Endothelial cell of umbilical vein (primary cell): ENCODE measurements at regions not wholly inside any gene's neighbourhood (a gene's known extent, or its start where the extent isn't known, plus 50 kb on each side); places are given as distances from the start of the nearest gene placed in this dataset.
"Not testable (repeated sequence)": the region's sequence is repeated elsewhere in the genome, so short reads cannot be mapped to it uniquely, and the experiment has no call there.

Source experiments
- BruUV-seq: library from RNA; stranded (reverse); fragments of 400-500 nt; replicated peaks from 2 replicates; lab custom pipeline; 2021; lab: Mats Ljungman, UMichigan
- CTCF ChIA-PET: fragments of 300-600, 350-600 bp; sonication (Branson Sonifier 250); formaldehyde crosslinking; loops from one replicate; lab custom pipeline; 2021; ENCODE audit warnings: antibody characterized with exemption, inconsistent platforms; lab: Charles Lee
- POLR2A ChIA-PET: fragments of 300-600, 350-600 bp; sonication (Branson Sonifier 250); formaldehyde crosslinking; loops from one replicate; lab custom pipeline; 2021; ENCODE audit warnings: antibody characterized with exemption, inconsistent platforms; lab: Charles Lee
- DNase-seq: peaks from one replicate; pipeline ENCODE4 v3.0.0-alpha.2; 2011; ENCODE audit warnings: low read depth, low spot score
- FAIRE-seq: peaks from 2 replicates; lab custom pipeline; 2011; peaks lifted over from hg19 to GRCh38; lab: Jason Lieb, UNC
- H2AFZ ChIP-seq: 2 replicates; pipeline ENCODE4 v1.6.0; 2012; ENCODE audit warnings: low read depth, low read length, control low read depth, inconsistent platforms
- H3K27ac ChIP-seq: 2 replicates; pipeline ENCODE4 v1.5.1; 2011; ENCODE audit warnings: low read depth, mild to moderate bottlenecking, control low read depth, low read length, moderate library complexity; ENCODE audit not compliant: insufficient read depth
- H3K27me3 ChIP-seq, 2 experiments: 2 replicates each; pipeline versions ENCODE4 v1.6.0 to v1.6.1; 2011; ENCODE audit warnings: low read length in 2 of 2, mixed read lengths in 1 of 2; ENCODE audit not compliant: control insufficient read depth in 2 of 2, insufficient read depth in 2 of 2
- H3K36me3 ChIP-seq, 2 experiments: 2 replicates in 1 of 2; 3 replicates in 1 of 2; pipeline ENCODE4 v1.5.1; 2011; ENCODE audit warnings: low read length in 2 of 2, mild to moderate bottlenecking in 1 of 2, moderate library complexity in 1 of 2; ENCODE audit not compliant: control insufficient read depth in 2 of 2, insufficient read depth in 2 of 2; ENCODE audit errors: extremely low read depth in 1 of 2
- H3K4me1 ChIP-seq: 3 replicates; pipeline ENCODE4 v1.5.1; 2011; ENCODE audit warnings: mild to moderate bottlenecking, low read length; ENCODE audit not compliant: control insufficient read depth, insufficient read depth; ENCODE audit errors: extremely low read depth
- H3K4me2 ChIP-seq: 2 replicates; pipeline ENCODE4 v1.6.1; 2011; ENCODE audit warnings: low read length, control low read depth, mixed read lengths; ENCODE audit not compliant: insufficient read depth
- H3K4me3 ChIP-seq, 3 experiments: fragments of 200-600 bp in 1 of 3; sonication (generic), shearing (Covaris generic) in 1 of 3; replicated peaks in 1 of 3; 2 replicates each; pipeline ENCODE4 v1.5.1; 2011 to 2016; ENCODE audit warnings: control low read depth in 3 of 3, low read length in 3 of 3, mild to moderate bottlenecking in 2 of 3, inconsistent platforms in 1 of 3, low read depth in 1 of 3, moderate library complexity in 1 of 3; ENCODE audit not compliant: insufficient read depth in 1 of 3
- H3K79me2 ChIP-seq: 2 replicates; pipeline ENCODE4 v1.6.0; 2012; ENCODE audit warnings: low read length, inconsistent platforms; ENCODE audit not compliant: control insufficient read depth, insufficient read depth
- H3K9ac ChIP-seq: replicated peaks from 2 replicates; pipeline ENCODE3; 2011; ENCODE audit warnings: low read length, control low read depth; ENCODE audit not compliant: insufficient read depth; ENCODE audit errors: extremely low read depth
- H3K9me1 ChIP-seq: replicated peaks from 3 replicates; pipeline ENCODE4 v1.6.0; 2011; ENCODE audit warnings: mild to moderate bottlenecking, low read length; ENCODE audit not compliant: control insufficient read depth, insufficient read depth; ENCODE audit errors: extremely low read depth
- H3K9me3 ChIP-seq: replicated peaks from 2 replicates; pipeline ENCODE4 v1.5.1; 2012; ENCODE audit warnings: low read length, inconsistent platforms; ENCODE audit not compliant: control insufficient read depth, insufficient read depth
- H4K20me1 ChIP-seq: replicated peaks from 2 replicates; pipeline ENCODE3; 2011; ENCODE audit warnings: mild to moderate bottlenecking, low read length; ENCODE audit not compliant: control insufficient read depth, insufficient read depth; ENCODE audit errors: extremely low read depth
- EZH2 ChIP-seq: IDR thresholded peaks from 2 replicates; pipeline ENCODE4 v1.6.1; 2012; ENCODE audit warnings: borderline replicate concordance, low read depth, mild to moderate bottlenecking, moderate library complexity, low read length, inconsistent platforms; ENCODE audit not compliant: severe bottlenecking
- FOS ChIP-seq: IDR thresholded peaks from 2 replicates; pipeline ENCODE4 v1.6.1; 2011; ENCODE audit warnings: mild to moderate bottlenecking, low read length, moderate library complexity, borderline replicate concordance; ENCODE audit not compliant: insufficient read depth
- GATA2 ChIP-seq: IDR thresholded peaks from 2 replicates; pipeline ENCODE4 v1.7.0; 2011; ENCODE audit warnings: low read depth, mild to moderate bottlenecking, moderate library complexity, mixed read lengths, low read length; ENCODE audit not compliant: insufficient read length, insufficient read depth
- JUN ChIP-seq: IDR thresholded peaks from 2 replicates; pipeline ENCODE4 v1.6.1; 2011; ENCODE audit warnings: borderline replicate concordance, low read depth; ENCODE audit not compliant: insufficient read length, insufficient read depth
- MYC ChIP-seq: IDR thresholded peaks from one replicate; pipeline ENCODE4 v1.6.1; 2011; ENCODE audit warnings: mild to moderate bottlenecking, low read depth, low read length
- POLR2A ChIP-seq: IDR thresholded peaks from 2 replicates; pipeline ENCODE4 v1.6.1; 2012; ENCODE audit warnings: low read depth, mild to moderate bottlenecking, control low read depth, low read length
- POLR2AphosphoS5 ChIP-seq: IDR thresholded peaks from 2 replicates; pipeline ENCODE4 v1.6.1; 2012; ENCODE audit warnings: low read depth, mild to moderate bottlenecking, control low read depth, low read length, moderate library complexity; ENCODE audit not compliant: insufficient read depth
- dilution Hi-C: fragments of 300-500 bp; cut with MboI; formaldehyde crosslinking; loops from one replicate; pipeline ENCODE4 v1.15.0; 2019; ENCODE audit warnings: low sequenced_read_pairs; ENCODE audit not compliant: extremely low pct_ligation_motif_present
- intact Hi-C: fragments of 100-400 bp; cut with micrococcal nuclease; formaldehyde crosslinking; loops from one replicate; pipeline ENCODE4 v1.10.0; 2022
- TF ChIP-seq, protein P1 (sequence below): IDR thresholded peaks from 2 replicates; pipeline ENCODE4 v1.6.1; 2011; ENCODE audit not compliant: insufficient read depth, insufficient read length
- TF ChIP-seq, protein P2 (sequence below), 2 donors: IDR thresholded peaks; 1 replicate in 1 of 2; 2 replicates in 1 of 2; pipeline ENCODE4 v1.5.1; 2011; ENCODE audit warnings: low read length in 2 of 2, mild to moderate bottlenecking in 2 of 2, moderate library complexity in 2 of 2, control low read depth in 1 of 2, inconsistent platforms in 1 of 2, low read depth in 1 of 2; ENCODE audit not compliant: insufficient read depth in 1 of 2; ENCODE audit errors: extremely low read depth in 1 of 2

DNA sequence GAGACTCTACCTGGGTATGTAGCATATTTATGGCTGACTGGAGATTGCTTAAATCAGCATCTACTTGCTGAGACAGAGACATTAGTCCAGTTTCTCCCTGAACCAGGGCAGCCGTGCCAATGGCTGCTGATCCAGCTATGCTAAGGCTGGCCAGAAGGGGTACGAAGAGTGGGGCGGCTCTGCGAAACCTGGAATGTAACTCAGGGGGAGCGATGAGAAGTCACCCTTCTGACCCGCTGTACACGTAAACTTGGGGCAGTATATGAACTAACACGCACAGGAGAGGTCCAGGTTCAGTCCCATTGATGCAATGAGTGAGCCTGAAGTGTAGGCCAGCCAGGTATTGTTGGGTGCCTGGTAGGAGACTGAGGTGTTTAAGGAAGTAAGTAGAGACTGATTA is 73.7 kb downstream of the PRR15 start:
- no peak overlapping the region for H3K4me3 ChIP-seq
- H3K36me3 ChIP-seq: no peaks in the 10 kb centered on the region
- H3K4me1 ChIP-seq: no peaks in the 10 kb centered on the region
- BruUV-seq: no TSS peak
- dilution Hi-C loops (no loop called here), intact Hi-C loops (no loop called here)
- no peak overlapping the region for H2AFZ ChIP-seq
- H4K20me1 ChIP-seq: no peaks in the 10 kb centered on the region
- H3K4me2 ChIP-seq: no peak overlapping the region
- no peak overlapping the region for H3K27ac ChIP-seq
- POLR2A ChIA-PET: interaction anchor here (0.6 kb wide), 1 partner anchor 48 kb away, joined by 4 read pairs; no protein-coding TSS in a partner anchor
- H3K79me2 ChIP-seq: no peaks in the 10 kb centered on the region
- no peaks in the 10 kb centered on the region for H3K9me1 ChIP-seq
- FAIRE-seq (no peak), DNase-seq (no peak)
- no peaks in the 10 kb centered on the region for H3K27me3 ChIP-seq
- TF ChIP-seq POLR2A (no peak), MYC (no peak), FOS (no peak), EZH2 (no peak), POLR2AphosphoS5 (no peak), GATA2 (no peak), JUN (no peak)
- TF ChIP-seq, protein P1, sequence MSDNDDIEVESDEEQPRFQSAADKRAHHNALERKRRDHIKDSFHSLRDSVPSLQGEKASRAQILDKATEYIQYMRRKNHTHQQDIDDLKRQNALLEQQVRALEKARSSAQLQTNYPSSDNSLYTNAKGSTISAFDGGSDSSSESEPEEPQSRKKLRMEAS: no peak
- TF ChIP-seq, protein P2, sequence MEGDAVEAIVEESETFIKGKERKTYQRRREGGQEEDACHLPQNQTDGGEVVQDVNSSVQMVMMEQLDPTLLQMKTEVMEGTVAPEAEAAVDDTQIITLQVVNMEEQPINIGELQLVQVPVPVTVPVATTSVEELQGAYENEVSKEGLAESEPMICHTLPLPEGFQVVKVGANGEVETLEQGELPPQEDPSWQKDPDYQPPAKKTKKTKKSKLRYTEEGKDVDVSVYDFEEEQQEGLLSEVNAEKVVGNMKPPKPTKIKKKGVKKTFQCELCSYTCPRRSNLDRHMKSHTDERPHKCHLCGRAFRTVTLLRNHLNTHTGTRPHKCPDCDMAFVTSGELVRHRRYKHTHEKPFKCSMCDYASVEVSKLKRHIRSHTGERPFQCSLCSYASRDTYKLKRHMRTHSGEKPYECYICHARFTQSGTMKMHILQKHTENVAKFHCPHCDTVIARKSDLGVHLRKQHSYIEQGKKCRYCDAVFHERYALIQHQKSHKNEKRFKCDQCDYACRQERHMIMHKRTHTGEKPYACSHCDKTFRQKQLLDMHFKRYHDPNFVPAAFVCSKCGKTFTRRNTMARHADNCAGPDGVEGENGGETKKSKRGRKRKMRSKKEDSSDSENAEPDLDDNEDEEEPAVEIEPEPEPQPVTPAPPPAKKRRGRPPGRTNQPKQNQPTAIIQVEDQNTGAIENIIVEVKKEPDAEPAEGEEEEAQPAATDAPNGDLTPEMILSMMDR (IDR thresholded peaks at IDR 0.05; ENCODE audit: extremely low read depth in 1 of 2, insufficient read depth in 1 of 2, low read depth in 1 of 2, low read length in 2 of 2): no peak
- CTCF ChIA-PET: interaction anchor here (3.0 to 3.6 kb wide), 2 partner anchors 285 to 425 kb away, joined by 18 to 90 read pairs; no protein-coding TSS in a partner anchor
- no peaks in the 10 kb centered on the region for H3K9me3 ChIP-seq
- H3K9ac ChIP-seq: no peak overlapping the region

DNA sequence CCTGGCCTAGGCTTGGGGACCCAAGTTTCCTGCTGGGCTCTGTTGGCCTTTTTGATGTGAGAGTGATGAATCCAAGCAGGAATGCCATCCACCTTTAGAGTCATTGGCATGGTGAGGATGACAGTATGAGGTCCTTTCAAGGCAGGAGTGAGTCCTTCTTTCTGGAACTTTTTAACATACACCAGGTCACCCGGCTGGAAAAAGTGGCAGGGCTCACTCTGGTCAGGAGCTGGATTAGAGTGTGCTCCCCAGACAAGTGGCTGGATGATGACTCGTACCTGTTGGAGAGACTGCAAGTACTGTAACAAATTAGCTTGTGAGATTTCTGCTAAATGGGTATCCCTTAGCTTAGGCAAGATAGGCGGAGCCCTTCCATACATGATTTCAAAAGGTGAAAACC is 75.2 kb downstream of the PRR15 start:
- DNase-seq, H2AFZ ChIP-seq, H3K4me1 ChIP-seq, H3K27me3 ChIP-seq, H3K4me3 ChIP-seq, H3K4me2 ChIP-seq, H3K27ac ChIP-seq, FAIRE-seq, H3K9me3 ChIP-seq, dilution Hi-C loops, H3K36me3 ChIP-seq, H3K9me1 ChIP-seq, H3K79me2 ChIP-seq, H4K20me1 ChIP-seq, intact Hi-C loops, POLR2A ChIA-PET, H3K9ac ChIP-seq, BruUV-seq: not testable (repeated sequence)
- CTCF ChIA-PET: interaction anchor here (1.1 kb wide), 3 partner anchors 12 to 283 kb away, joined by 3 read pairs; no protein-coding TSS in a partner anchor
